GM12878 (cell line): ENCODE measurements at regions not wholly inside any gene's neighbourhood (a gene's known extent, or its start where the extent isn't known, plus 50 kb on each side); places are given as distances from the start of the nearest gene placed in this dataset.

Source experiments
- ATAC-seq: fragments of 200-7000 bp; cut with Tn5 transposase; 3 replicates; pipeline ENCODE4 v1.9.1; 2020; ENCODE audit warnings: mild to moderate bottlenecking, moderate library complexity
- BruUV-seq: library from RNA; stranded (reverse); fragments of 400-500 nt; replicated peaks from 2 replicates; lab custom pipeline; 2021; lab: Mats Ljungman, UMichigan
- CTCF ChIA-PET: fragments of 300-600 bp; sonication (Branson Sonifier 250); formaldehyde crosslinking; extraction: SDS; loops from one replicate; lab custom pipeline; 2021; ENCODE audit warnings: inconsistent platforms; lab: Yijun Ruan, JAX
- POLR2A ChIA-PET: fragments of 350-600 bp; formaldehyde crosslinking; extraction: SDS; loops from one replicate; lab custom pipeline; 2021; ENCODE audit warnings: inconsistent platforms; lab: Charles Lee
- RAD21 ChIA-PET: fragments of 300-600 bp; sonication (Branson Sonifier 250); formaldehyde crosslinking; loops from one replicate; lab custom pipeline; 2023; ENCODE audit warnings: antibody characterized with exemption; ENCODE audit not compliant: unreplicated experiment; lab: Charles Lee
- SMC1A ChIA-PET: fragments of 300-600 bp; sonication (Branson Sonifier 250); formaldehyde crosslinking; loops from one replicate; lab custom pipeline; 2023; ENCODE audit not compliant: unreplicated experiment, uncharacterized antibody; lab: Charles Lee
- DNase-seq: peaks from one replicate; pipeline ENCODE4 v3.0.0-alpha.2; 2011; ENCODE audit warnings: low read depth, low spot score
- FAIRE-seq: peaks from 3 replicates; lab custom pipeline; 2011; peaks lifted over from hg19 to GRCh38; lab: Jason Lieb, UNC
- H2AFZ ChIP-seq: 2 replicates; pipeline ENCODE4 v1.6.0; 2011; ENCODE audit warnings: low read depth, low read length, control low read depth; ENCODE audit not compliant: control insufficient read depth
- H3K27ac ChIP-seq: 2 replicates; pipeline ENCODE4 v1.5.1; 2011; ENCODE audit warnings: control low read depth; ENCODE audit not compliant: control insufficient read depth, insufficient read depth
- H3K27me3 ChIP-seq, 2 experiments: replicated peaks in 1 of 2; 2 replicates each; pipeline versions ENCODE4 v1.6.0 to v1.6.1; 2011; ENCODE audit warnings: low read length in 1 of 2; ENCODE audit not compliant: control insufficient read depth in 2 of 2, insufficient read depth in 2 of 2
- H3K36me3 ChIP-seq, 2 experiments: 2 replicates each; pipeline ENCODE4 v1.5.1; 2011; ENCODE audit warnings: low read length in 1 of 2; ENCODE audit not compliant: control insufficient read depth in 2 of 2, insufficient read depth in 2 of 2
- H3K4me1 ChIP-seq: 2 replicates; pipeline ENCODE4 v1.6.1; 2011; ENCODE audit warnings: mild to moderate bottlenecking, low read length, moderate library complexity, mixed read lengths; ENCODE audit not compliant: control insufficient read depth, insufficient read depth
- H3K4me2 ChIP-seq: 2 replicates; pipeline ENCODE4 v1.6.0; 2011; ENCODE audit warnings: control low read depth; ENCODE audit not compliant: control insufficient read depth, insufficient read depth
- H3K4me3 ChIP-seq: fragments of 200-600 bp; sonication (generic); 2 replicates; pipeline ENCODE4 v1.5.1; 2016
- H3K79me2 ChIP-seq: 2 replicates; pipeline ENCODE4 v1.6.0; 2011; ENCODE audit warnings: low read length; ENCODE audit not compliant: control insufficient read depth, insufficient read depth
- H3K9ac ChIP-seq: 2 replicates; pipeline ENCODE4 v1.8.0; 2011; ENCODE audit warnings: low read length, control low read depth, mixed read lengths; ENCODE audit not compliant: control insufficient read depth, insufficient read depth
- H3K9me3 ChIP-seq: replicated peaks from 3 replicates; pipeline ENCODE4 v1.5.1; 2011; ENCODE audit warnings: mild to moderate bottlenecking, low read length; ENCODE audit not compliant: control insufficient read depth, insufficient read depth
- H4K20me1 ChIP-seq: 2 replicates; pipeline ENCODE4 v1.6.0; 2011; ENCODE audit not compliant: control insufficient read depth, insufficient read depth
- HDAC6 ChIP-seq: fragments of 200-600 bp; sonication (generic); IDR thresholded peaks from one replicate; pipeline ENCODE4 v1.8.0; 2017; ENCODE audit warnings: antibody characterized with exemption; ENCODE audit not compliant: unreplicated experiment
- IKZF2 ChIP-seq, 2 experiments: fragments of 450-650 bp; IDR thresholded peaks; 2 replicates each; pipeline ENCODE4 v1.6.1; 2017; ENCODE audit warnings: mild to moderate bottlenecking in 2 of 2, moderate library complexity in 2 of 2
- NBN ChIP-seq: fragments of 450-650 bp; IDR thresholded peaks from 2 replicates; pipeline ENCODE4 v1.6.1; 2016
- SREBF1 ChIP-seq: IDR thresholded peaks from 2 replicates; pipeline ENCODE4 v1.6.1; 2012; ENCODE audit warnings: mild to moderate bottlenecking, low read length
- SREBF2 ChIP-seq: IDR thresholded peaks from 2 replicates; pipeline ENCODE4 v1.6.1; 2012; ENCODE audit warnings: mild to moderate bottlenecking, low read length
- WRNIP1 ChIP-seq: IDR thresholded peaks from 2 replicates; pipeline ENCODE4 v1.6.1; 2011; ENCODE audit warnings: low read depth, low read length, improper control_type of control experiment, borderline replicate concordance
- WGBS: methylation state at CpG from one replicate; pipeline ENCODE4 v1.1.6; 2016; ENCODE audit warnings: low lambda C conversion rate; ENCODE audit not compliant: insufficient replicate concordance, insufficient coverage; ENCODE audit errors: missing lambda C conversion rate; 5-methylcytosine and 5-hydroxymethylcytosine counted together
- in situ Hi-C: fragments of 300-500 bp; cut with MboI; formaldehyde crosslinking; loops from 9 replicates; pipeline ENCODE4 v1.14.3; 2018; ENCODE audit warnings: mixed read lengths
- intact Hi-C: fragments of 100-400 bp; cut with micrococcal nuclease; formaldehyde crosslinking; loops from one replicate; pipeline ENCODE4 v1.14.2; 2022; ENCODE audit not compliant: unreplicated experiment
- TF ChIP-seq, protein P1 (sequence below): fragments of 150-350 bp; IDR thresholded peaks from 2 replicates; pipeline ENCODE4 v1.6.1; 2014; ENCODE audit warnings: mild to moderate bottlenecking, low read depth, low read length
- TF ChIP-seq, protein P2 (sequence below): IDR thresholded peaks from 2 replicates; pipeline ENCODE4 v1.6.1; 2011; ENCODE audit warnings: low read depth, low read length, improper control_type of control experiment, borderline replicate concordance

DNA sequence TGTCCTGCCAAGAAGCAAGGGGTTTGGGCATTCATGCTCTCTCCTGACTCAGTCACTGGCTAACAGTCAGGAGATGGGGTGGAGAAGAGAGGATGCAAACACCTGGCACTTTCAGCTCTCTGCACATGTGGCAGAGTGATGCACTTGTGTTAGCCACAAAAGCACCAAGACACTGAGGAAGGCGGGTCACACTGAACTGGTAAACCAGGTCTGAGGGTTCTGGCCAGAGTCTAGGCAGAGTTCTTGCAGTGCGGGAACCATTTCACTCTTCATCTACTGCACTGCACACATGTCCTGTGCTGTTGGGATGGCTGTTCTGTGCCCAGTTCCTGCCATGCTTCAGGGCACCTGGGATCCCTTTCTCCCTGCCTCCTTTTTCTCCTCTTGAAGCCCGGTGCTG lies 157.1 kb upstream of the GDNF start:
- no peak for DNase-seq
- Histone ChIP-seq H3K9ac (no peak overlapping the region), H3K27ac (no peak overlapping the region), H3K79me2 (no peaks in the 10 kb centered on the region), H3K4me2 (no peak overlapping the region), H3K27me3 (no peaks in the 10 kb centered on the region; a peak in 1 of 4 replicates), H2AFZ (no peak overlapping the region), H3K4me1 (no peaks in the 10 kb centered on the region), H4K20me1 (no peaks in the 10 kb centered on the region), H3K9me3 (no peaks in the 10 kb centered on the region), H3K36me3 (no peaks in the 10 kb centered on the region), H3K4me3 (no peak overlapping the region)
- POLR2A ChIA-PET, result no interaction called here
- CTCF ChIA-PET, result no interaction called here
- in situ Hi-C loops (no loop called here), intact Hi-C loops (no loop called here)
- SMC1A ChIA-PET, result interaction anchor here (1.3 kb wide), 1 partner anchor 20 kb away, joined by 3 read pairs; no protein-coding TSS in a partner anchor
- 29% methylated on average over 3 of the region's 3 CpGs for WGBS
- BruUV-seq, result no TSS peak
- RAD21 ChIA-PET, result no interaction called here
- no peak for ATAC-seq
- TF ChIP-seq WRNIP1 (no peak), HDAC6 (no peak), SREBF1 (no peak), SREBF2 (no peak)
- TF ChIP-seq, protein P1, sequence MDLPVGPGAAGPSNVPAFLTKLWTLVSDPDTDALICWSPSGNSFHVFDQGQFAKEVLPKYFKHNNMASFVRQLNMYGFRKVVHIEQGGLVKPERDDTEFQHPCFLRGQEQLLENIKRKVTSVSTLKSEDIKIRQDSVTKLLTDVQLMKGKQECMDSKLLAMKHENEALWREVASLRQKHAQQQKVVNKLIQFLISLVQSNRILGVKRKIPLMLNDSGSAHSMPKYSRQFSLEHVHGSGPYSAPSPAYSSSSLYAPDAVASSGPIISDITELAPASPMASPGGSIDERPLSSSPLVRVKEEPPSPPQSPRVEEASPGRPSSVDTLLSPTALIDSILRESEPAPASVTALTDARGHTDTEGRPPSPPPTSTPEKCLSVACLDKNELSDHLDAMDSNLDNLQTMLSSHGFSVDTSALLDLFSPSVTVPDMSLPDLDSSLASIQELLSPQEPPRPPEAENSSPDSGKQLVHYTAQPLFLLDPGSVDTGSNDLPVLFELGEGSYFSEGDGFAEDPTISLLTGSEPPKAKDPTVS, result no peak
- TF ChIP-seq, protein P2, sequence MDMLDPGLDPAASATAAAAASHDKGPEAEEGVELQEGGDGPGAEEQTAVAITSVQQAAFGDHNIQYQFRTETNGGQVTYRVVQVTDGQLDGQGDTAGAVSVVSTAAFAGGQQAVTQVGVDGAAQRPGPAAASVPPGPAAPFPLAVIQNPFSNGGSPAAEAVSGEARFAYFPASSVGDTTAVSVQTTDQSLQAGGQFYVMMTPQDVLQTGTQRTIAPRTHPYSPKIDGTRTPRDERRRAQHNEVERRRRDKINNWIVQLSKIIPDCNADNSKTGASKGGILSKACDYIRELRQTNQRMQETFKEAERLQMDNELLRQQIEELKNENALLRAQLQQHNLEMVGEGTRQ, result no peak
- FAIRE-seq, result no peak

DNA sequence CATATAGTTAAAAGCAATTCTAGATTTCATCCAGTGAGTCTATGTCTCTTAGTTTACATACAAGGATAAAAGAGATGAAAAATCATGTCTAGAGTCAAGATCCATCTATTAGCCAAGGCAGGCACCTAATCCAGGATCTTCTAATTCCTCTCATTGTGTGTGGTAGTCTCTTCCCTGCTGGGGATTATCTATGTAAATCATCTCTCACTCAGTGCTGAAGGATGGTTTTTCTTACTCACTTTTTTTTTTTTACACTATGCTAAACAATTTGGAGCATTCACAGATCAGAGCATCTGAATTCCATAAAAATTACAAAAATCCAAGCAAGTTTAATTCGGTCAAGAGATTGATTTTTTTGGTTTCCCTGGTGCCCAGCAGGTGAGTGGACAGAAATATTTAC lies 154.9 kb upstream of the GDNF start:
- H3K4me3 ChIP-seq, result no peak overlapping the region
- H3K4me1 ChIP-seq, result no peaks in the 10 kb centered on the region
- BruUV-seq, result no TSS peak
- H2AFZ ChIP-seq, result no peak overlapping the region
- no peak overlapping the region for H3K4me2 ChIP-seq
- no peaks in the 10 kb centered on the region for H3K36me3 ChIP-seq
- H4K20me1 ChIP-seq, result no peaks in the 10 kb centered on the region
- no peak for ATAC-seq
- ChIA-PET SMC1A (no interaction called here), RAD21 (no interaction called here), CTCF (no interaction called here), POLR2A (no interaction called here)
- H3K27me3 ChIP-seq, result no peaks in the 10 kb centered on the region; a peak in 2 of 4 replicates
- FAIRE-seq, result no peak
- intact Hi-C loops, result no loop called here
- H3K9me3 ChIP-seq, result no peaks in the 10 kb centered on the region
- no peak overlapping the region for H3K27ac ChIP-seq
- H3K9ac ChIP-seq, result no peak overlapping the region
- DNase-seq, result no peak
- TF ChIP-seq IKZF2 (IDR thresholded peaks at IDR 0.05) (no peak), NBN (no peak)
- H3K79me2 ChIP-seq, result no peaks in the 10 kb centered on the region
- in situ Hi-C loops, result no loop called here
- 0% methylated on average over 1 of the region's 1 CpG for WGBS
